CD8-positive, alpha-beta memory T cell (primary cell): ENCODE measurements at regions not wholly inside any gene's neighbourhood (a gene's known extent, or its start where the extent isn't known, plus 50 kb on each side); places are given as distances from the start of the nearest gene placed in this dataset.

Experiments
- CTCF ChIA-PET: fragments of 350-600 bp; sonication (Branson Sonifier 250); formaldehyde crosslinking; loops from one replicate; lab custom pipeline; 2021; ENCODE audit warnings: antibody characterized with exemption; lab: Charles Lee
- POLR2A ChIA-PET: fragments of 350-600 bp; sonication (Branson Sonifier 250); formaldehyde crosslinking; loops from one replicate; lab custom pipeline; 2021; ENCODE audit warnings: antibody characterized with exemption; lab: Charles Lee
- DNase-seq, 5 donors: peaks; one replicate each; pipeline versions ENCODE4 v3.0.0 to v3.0.0-alpha.2; 2020 to 2022; ENCODE audit warnings: mixed read lengths in 1 of 5
- H3K27ac ChIP-seq: one replicate; pipeline ENCODE4 v1.7.0; 2013; ENCODE audit warnings: low read depth, mild to moderate bottlenecking, low read length, moderate library complexity
- H3K27me3 ChIP-seq: 2 replicates; pipeline ENCODE4 v1.7.0; 2013; ENCODE audit warnings: low read length, mild to moderate bottlenecking; ENCODE audit not compliant: insufficient read depth, poor library complexity, severe bottlenecking
- H3K36me3 ChIP-seq: 2 replicates; pipeline ENCODE4 v1.7.0; 2013; ENCODE audit warnings: mild to moderate bottlenecking, low read length, moderate library complexity; ENCODE audit not compliant: insufficient read depth
- H3K4me1 ChIP-seq: 2 replicates; pipeline ENCODE4 v1.7.0; 2013; ENCODE audit warnings: mild to moderate bottlenecking, low read length, moderate library complexity; ENCODE audit not compliant: insufficient read depth
- H3K4me3 ChIP-seq: 2 replicates; pipeline ENCODE4 v1.7.0; 2013; ENCODE audit warnings: mild to moderate bottlenecking, low read length
- H3K9me3 ChIP-seq: 2 replicates; pipeline ENCODE4 v1.7.0; 2013; ENCODE audit warnings: mild to moderate bottlenecking, low read length
- H3K27ac Mint-ChIP-seq, 8 donors: one replicate each; pipeline ENCODE4 v1.8.0; 2020 to 2021; ENCODE audit warnings: mixed read lengths in 8 of 8, mild to moderate bottlenecking in 6 of 8, inconsistent platforms in 3 of 8, moderate library complexity in 3 of 8
- H3K27me3 Mint-ChIP-seq, 2 donors: one replicate each; pipeline ENCODE4 v1.8.0; 2020 to 2021; ENCODE audit warnings: mixed read lengths in 2 of 2, mild to moderate bottlenecking in 1 of 2, moderate library complexity in 1 of 2
- H3K36me3 Mint-ChIP-seq, 3 donors: one replicate each; pipeline ENCODE4 v1.8.0; 2020 to 2021; ENCODE audit warnings: mixed read lengths in 3 of 3, inconsistent platforms in 1 of 3, mild to moderate bottlenecking in 1 of 3
- H3K4me1 Mint-ChIP-seq, 3 donors: one replicate each; pipeline ENCODE4 v1.8.0; 2020 to 2021; ENCODE audit warnings: mixed read lengths in 3 of 3, inconsistent platforms in 1 of 3, mild to moderate bottlenecking in 1 of 3
- H3K4me3 Mint-ChIP-seq, 7 donors: one replicate each; pipeline ENCODE4 v1.8.0; 2020 to 2021; ENCODE audit warnings: mixed read lengths in 7 of 7, mild to moderate bottlenecking in 6 of 7, moderate library complexity in 4 of 7, inconsistent platforms in 2 of 7
- H3K9me3 Mint-ChIP-seq, 5 donors: one replicate each; pipeline ENCODE4 v1.8.0; 2020 to 2022; ENCODE audit warnings: mixed read lengths in 5 of 5, mild to moderate bottlenecking in 3 of 5, moderate library complexity in 2 of 5, inconsistent platforms in 1 of 5

DNA sequence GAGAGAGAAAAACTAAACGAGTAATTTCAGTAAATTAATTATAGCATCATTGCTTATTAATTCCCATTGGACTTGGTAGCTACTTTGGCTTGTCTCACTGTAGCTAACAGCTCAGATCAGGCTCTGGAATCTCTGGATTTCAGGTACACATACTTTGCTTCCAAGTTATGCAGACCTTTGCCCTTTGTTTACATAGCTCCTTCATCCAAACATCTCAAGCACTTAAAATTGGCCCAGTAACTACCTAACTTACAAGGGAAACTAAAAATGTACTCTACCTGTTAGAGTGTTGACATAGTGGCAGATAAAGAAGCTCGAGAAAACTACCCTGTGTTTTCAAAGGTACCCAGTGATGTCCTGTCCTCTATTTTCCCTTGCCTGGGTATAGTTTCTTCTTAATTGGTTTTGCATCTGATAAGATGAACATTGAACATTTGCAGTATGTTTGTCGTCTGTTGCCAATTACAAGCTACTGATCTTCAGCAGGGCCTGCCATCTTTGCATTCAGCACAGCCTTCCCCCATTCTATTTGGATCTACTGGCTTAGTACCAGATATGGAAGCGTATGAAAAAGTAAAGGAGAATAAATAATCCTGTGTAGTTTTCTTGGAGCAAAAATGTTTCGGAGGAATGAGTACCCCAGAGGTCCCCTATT, 601.5 kb upstream of the FANCL start:
- H3K36me3 ChIP-seq: no peaks in the 10 kb centered on the region
- Mint-ChIP-seq H3K27me3 (peaks cover 0 to 4% of the 10 kb centered on the region in 2 donors), H3K4me3 (no peak overlapping the region), H3K9me3 (peaks cover 0 to 5% (median 2%) of the 10 kb centered on the region in 5 donors), H3K4me1 (no peaks in the 10 kb centered on the region), H3K27ac (no peak overlapping the region), H3K36me3 (no peaks in the 10 kb centered on the region)
- no peak overlapping the region for H3K27ac ChIP-seq
- no peaks in the 10 kb centered on the region for H3K4me1 ChIP-seq
- H3K27me3 ChIP-seq: no peaks in the 10 kb centered on the region
- POLR2A ChIA-PET: no interaction called here
- no peak overlapping the region for H3K4me3 ChIP-seq
- CTCF ChIA-PET: no interaction called here
- no peak for DNase-seq
- H3K9me3 ChIP-seq: no peaks in the 10 kb centered on the region

DNA sequence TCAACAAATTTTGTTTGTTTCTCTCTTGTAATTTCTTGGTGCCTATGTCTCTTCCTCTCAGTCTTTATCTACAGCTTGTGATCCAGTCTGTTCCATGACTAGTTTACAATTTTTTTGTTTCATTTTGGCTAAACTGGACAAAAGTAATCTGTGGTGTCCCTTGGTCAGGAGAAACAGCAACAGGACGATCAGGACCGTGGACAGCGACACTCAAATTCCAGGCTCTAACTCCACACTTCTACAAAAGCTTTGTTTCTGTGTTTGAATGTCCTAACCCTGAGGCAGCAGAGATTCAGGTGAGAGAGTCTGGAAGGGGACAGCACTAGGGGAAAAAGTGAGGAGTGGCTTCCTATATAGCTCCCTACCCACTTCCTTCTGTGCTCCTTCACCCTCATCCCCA, 593.3 kb upstream of the FANCL start:
- peaks cover 9 to 20% (median 12%) of the 10 kb centered on the region in 5 donors for H3K9me3 Mint-ChIP-seq
- no peak overlapping the region for H3K4me3 Mint-ChIP-seq
- Histone ChIP-seq H3K36me3 (no peaks in the 10 kb centered on the region), H3K4me3 (no peak overlapping the region), H3K4me1 (no peaks in the 10 kb centered on the region), H3K9me3 (no peaks in the 10 kb centered on the region), H3K27me3 (no peaks in the 10 kb centered on the region), H3K27ac (no peak overlapping the region)
- no peaks in the 10 kb centered on the region for H3K36me3 Mint-ChIP-seq
- DNase-seq: no peak
- POLR2A ChIA-PET: no interaction called here
- peaks cover 0 to 3% of the 10 kb centered on the region in 2 donors for H3K27me3 Mint-ChIP-seq
- no peaks in the 10 kb centered on the region for H3K4me1 Mint-ChIP-seq
- CTCF ChIA-PET: no interaction called here
- no peak overlapping the region for H3K27ac Mint-ChIP-seq

DNA sequence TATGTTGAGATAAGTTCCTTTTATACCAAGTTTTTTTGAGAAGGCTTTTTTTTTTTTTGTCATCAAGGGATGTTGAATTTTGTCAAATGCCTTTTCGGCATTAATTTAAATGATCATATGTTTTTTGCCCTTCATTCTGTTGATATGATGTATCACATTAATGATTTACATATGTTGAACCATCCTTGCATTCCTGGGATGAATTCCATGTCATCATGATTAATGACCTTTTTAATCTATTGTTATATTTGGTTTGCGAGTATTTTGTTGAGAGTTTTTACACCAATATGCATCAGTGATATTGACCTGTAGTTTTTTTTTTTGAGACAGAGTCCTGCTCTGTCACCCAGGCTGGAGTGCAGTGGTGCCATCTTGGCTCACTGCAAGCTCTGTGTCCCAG, 585.7 kb upstream of the FANCL start:
- H3K9me3 ChIP-seq: peaks cover 4% of the 10 kb centered on the region
- POLR2A ChIA-PET: no interaction called here
- no peak overlapping the region for H3K4me3 Mint-ChIP-seq
- CTCF ChIA-PET: no interaction called here
- no peaks in the 10 kb centered on the region for H3K4me1 Mint-ChIP-seq
- H3K27me3 ChIP-seq: no peaks in the 10 kb centered on the region
- H3K36me3 ChIP-seq: no peaks in the 10 kb centered on the region
- H3K4me1 ChIP-seq: no peaks in the 10 kb centered on the region
- H3K27ac Mint-ChIP-seq: no peak overlapping the region
- H3K27me3 Mint-ChIP-seq: no peaks in the 10 kb centered on the region
- no peak overlapping the region for H3K27ac ChIP-seq
- H3K36me3 Mint-ChIP-seq: no peaks in the 10 kb centered on the region
- H3K4me3 ChIP-seq: no peak overlapping the region
- H3K9me3 Mint-ChIP-seq: peaks cover 33 to 44% (median 41%) of the 10 kb centered on the region in 5 donors
- no peak for DNase-seq

DNA sequence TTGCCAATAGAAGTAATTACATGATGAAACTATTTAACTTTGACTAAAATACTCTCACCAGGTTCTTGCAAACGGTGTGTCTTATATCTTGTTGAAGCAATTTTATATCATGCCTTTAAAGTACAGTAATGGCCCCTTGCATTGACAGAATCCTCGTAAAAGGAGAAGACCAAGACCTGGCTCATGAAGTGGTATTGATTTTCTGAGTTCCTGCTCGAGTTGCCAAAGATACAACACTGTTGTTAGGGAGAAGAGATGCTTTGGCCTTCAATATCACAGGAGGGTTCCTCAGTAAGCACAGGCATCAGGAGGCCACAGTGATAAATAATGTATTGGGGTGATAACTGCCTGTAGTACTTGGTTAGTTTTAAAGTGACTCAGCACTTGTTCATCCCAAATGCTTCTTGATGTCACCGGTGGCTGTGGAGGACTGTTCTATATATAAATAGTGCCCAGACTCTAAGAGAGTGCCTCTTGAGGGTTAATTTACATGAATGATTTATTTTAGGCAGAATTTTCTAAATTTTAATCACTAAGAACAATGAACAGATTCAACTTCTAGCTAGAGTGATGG, 571.7 kb upstream of the FANCL start:
- no peaks in the 10 kb centered on the region for H3K4me1 ChIP-seq
- DNase-seq: no peak
- Mint-ChIP-seq H3K27me3 (no peaks in the 10 kb centered on the region), H3K27ac (no peak overlapping the region), H3K4me1 (no peaks in the 10 kb centered on the region), H3K36me3 (no peaks in the 10 kb centered on the region), H3K4me3 (no peak overlapping the region), H3K9me3 (peaks cover 0 to 3% (median 1%) of the 10 kb centered on the region in 5 donors)
- ChIA-PET CTCF (no interaction called here), POLR2A (no interaction called here)
- H3K27me3 ChIP-seq: no peaks in the 10 kb centered on the region
- no peak overlapping the region for H3K27ac ChIP-seq
- H3K36me3 ChIP-seq: no peaks in the 10 kb centered on the region
- no peak overlapping the region for H3K4me3 ChIP-seq
- H3K9me3 ChIP-seq: no peaks in the 10 kb centered on the region

DNA sequence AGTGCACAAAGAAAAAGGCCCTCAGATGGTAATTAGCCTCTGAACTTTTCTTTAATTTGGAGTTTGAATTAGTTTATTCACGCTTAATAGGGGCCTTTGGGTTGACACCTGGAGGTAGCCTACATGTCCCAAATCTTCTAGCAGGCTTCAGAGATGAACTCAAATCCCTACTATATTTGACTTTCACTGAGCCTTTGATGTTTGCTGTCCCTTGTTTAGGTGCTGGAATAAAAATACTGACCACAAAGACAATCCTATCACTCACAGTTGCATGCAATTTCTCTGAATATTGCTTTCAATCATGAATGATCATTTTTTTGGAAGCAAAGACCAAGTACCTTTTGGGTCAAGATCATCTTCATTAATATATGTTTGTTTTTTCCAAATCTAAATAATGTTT, 564.0 kb upstream of the FANCL start:
- H3K4me1 ChIP-seq: no peaks in the 10 kb centered on the region
- POLR2A ChIA-PET: no interaction called here
- Mint-ChIP-seq H3K9me3 (peaks cover 0 to 5% (median 1%) of the 10 kb centered on the region in 5 donors), H3K4me1 (no peaks in the 10 kb centered on the region), H3K27me3 (no peaks in the 10 kb centered on the region), H3K36me3 (no peaks in the 10 kb centered on the region), H3K27ac (no peak overlapping the region), H3K4me3 (no peak overlapping the region)
- no peak overlapping the region for H3K4me3 ChIP-seq
- no peaks in the 10 kb centered on the region for H3K36me3 ChIP-seq
- CTCF ChIA-PET: no interaction called here
- no peaks in the 10 kb centered on the region for H3K9me3 ChIP-seq
- no peak for DNase-seq
- H3K27ac ChIP-seq: no peak overlapping the region
- no peaks in the 10 kb centered on the region for H3K27me3 ChIP-seq

DNA sequence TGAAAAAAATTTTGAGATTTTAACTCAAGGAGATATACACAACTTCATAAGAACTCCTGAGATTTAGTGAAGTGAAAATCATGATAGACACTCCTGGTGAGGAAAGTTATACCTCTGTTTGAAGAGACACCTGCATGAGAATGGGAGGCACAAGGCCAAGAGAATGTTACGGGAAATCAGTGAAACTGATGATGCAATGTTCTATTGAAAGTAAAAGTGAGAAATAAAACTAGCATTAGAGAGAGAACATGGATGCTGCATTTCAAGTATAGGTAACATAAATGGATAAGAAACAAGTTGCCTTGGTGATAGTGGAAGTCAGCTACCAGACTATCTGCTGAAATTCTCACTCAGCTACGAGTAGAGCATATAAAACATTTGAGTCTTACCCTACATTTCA, 562.1 kb upstream of the FANCL start:
- no peak overlapping the region for H3K4me3 Mint-ChIP-seq
- H3K27me3 ChIP-seq: no peaks in the 10 kb centered on the region
- H3K27me3 Mint-ChIP-seq: no peaks in the 10 kb centered on the region
- H3K4me1 ChIP-seq: no peaks in the 10 kb centered on the region
- CTCF ChIA-PET: no interaction called here
- peaks cover 0 to 5% (median 0%) of the 10 kb centered on the region in 5 donors for H3K9me3 Mint-ChIP-seq
- no peaks in the 10 kb centered on the region for H3K4me1 Mint-ChIP-seq
- no peak for DNase-seq
- no peak overlapping the region for H3K27ac ChIP-seq
- no peak overlapping the region for H3K4me3 ChIP-seq
- no peaks in the 10 kb centered on the region for H3K36me3 ChIP-seq
- POLR2A ChIA-PET: no interaction called here
- H3K36me3 Mint-ChIP-seq: no peaks in the 10 kb centered on the region
- no peak overlapping the region for H3K27ac Mint-ChIP-seq
- H3K9me3 ChIP-seq: no peaks in the 10 kb centered on the region

DNA sequence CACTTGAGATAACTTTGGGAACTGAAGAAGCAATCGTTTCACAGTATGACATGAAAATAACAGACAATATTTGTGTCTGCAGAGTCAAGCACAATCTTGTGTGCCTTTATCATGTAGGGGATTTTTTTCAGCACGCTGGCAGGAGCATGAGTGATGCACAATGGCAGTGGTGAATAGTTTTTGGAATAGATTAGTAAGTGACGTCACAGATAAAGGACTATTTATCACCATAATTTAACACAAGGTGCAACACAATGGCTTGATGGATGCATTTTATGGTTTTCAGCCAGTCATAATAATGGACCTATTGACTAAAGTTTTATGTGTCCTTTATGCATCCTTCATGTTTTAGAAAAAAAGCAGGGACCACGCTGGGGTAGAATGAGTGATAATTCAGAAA, 559.8 kb upstream of the FANCL start:
- Mint-ChIP-seq H3K9me3 (peaks cover 0 to 5% (median 0%) of the 10 kb centered on the region in 5 donors), H3K4me3 (no peak overlapping the region), H3K27ac (no peak overlapping the region), H3K27me3 (no peaks in the 10 kb centered on the region), H3K4me1 (no peaks in the 10 kb centered on the region), H3K36me3 (no peaks in the 10 kb centered on the region)
- Histone ChIP-seq H3K27me3 (no peaks in the 10 kb centered on the region), H3K4me3 (no peak overlapping the region), H3K36me3 (no peaks in the 10 kb centered on the region), H3K9me3 (no peaks in the 10 kb centered on the region), H3K27ac (no peak overlapping the region), H3K4me1 (no peaks in the 10 kb centered on the region)
- no peak for DNase-seq
- ChIA-PET POLR2A (no interaction called here), CTCF (no interaction called here)

DNA sequence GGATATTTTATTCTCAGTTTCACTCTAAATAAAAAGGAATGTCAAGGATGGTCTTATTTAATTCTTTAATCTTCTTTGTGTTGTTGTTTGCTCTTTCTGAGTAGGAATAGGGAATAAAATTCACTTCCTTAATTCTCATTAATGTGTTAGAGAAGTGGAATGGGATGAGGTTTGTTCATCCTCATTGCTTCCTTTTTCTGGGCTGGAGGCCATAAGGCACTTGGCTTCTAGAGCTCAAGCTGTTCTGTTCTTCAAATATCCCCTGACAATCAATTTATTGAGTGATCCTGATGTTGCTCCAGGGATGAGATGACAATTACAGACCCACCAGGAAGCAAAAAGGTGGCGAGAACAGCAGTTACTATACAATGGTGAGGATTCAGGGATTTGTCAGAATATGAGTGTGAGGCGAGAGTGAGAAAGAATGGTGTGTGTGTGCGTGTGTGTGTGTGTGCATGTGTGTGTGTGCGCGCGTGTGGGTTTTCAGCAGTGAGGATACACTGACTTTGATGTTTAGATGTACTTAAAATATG, 557.6 kb upstream of the FANCL start:
- POLR2A ChIA-PET: no interaction called here
- Mint-ChIP-seq H3K4me3 (no peak overlapping the region), H3K27ac (no peak overlapping the region), H3K4me1 (no peaks in the 10 kb centered on the region), H3K9me3 (peaks cover 0 to 4% (median 0%) of the 10 kb centered on the region in 5 donors), H3K27me3 (no peaks in the 10 kb centered on the region), H3K36me3 (no peaks in the 10 kb centered on the region)
- Histone ChIP-seq H3K9me3 (no peaks in the 10 kb centered on the region), H3K36me3 (no peaks in the 10 kb centered on the region), H3K4me3 (no peak overlapping the region), H3K27ac (no peak overlapping the region), H3K4me1 (no peaks in the 10 kb centered on the region), H3K27me3 (no peaks in the 10 kb centered on the region)
- CTCF ChIA-PET: no interaction called here
- no peak for DNase-seq
